GM12878 (cell line): ENCODE measurements at regions not wholly inside any gene's neighbourhood (a gene's known extent, or its start where the extent isn't known, plus 50 kb on each side); places are given as distances from the start of the nearest gene placed in this dataset.

Experiments
- ATAC-seq: fragments of 200-7000 bp; cut with Tn5 transposase; 3 replicates; pipeline ENCODE4 v1.9.1; 2020; ENCODE audit warnings: mild to moderate bottlenecking, moderate library complexity
- BruUV-seq: library from RNA; stranded (reverse); fragments of 400-500 nt; replicated peaks from 2 replicates; lab custom pipeline; 2021; lab: Mats Ljungman, UMichigan
- CTCF ChIA-PET: fragments of 300-600 bp; sonication (Branson Sonifier 250); formaldehyde crosslinking; extraction: SDS; loops from one replicate; lab custom pipeline; 2021; ENCODE audit warnings: inconsistent platforms; lab: Yijun Ruan, JAX
- POLR2A ChIA-PET: fragments of 350-600 bp; formaldehyde crosslinking; extraction: SDS; loops from one replicate; lab custom pipeline; 2021; ENCODE audit warnings: inconsistent platforms; lab: Charles Lee
- RAD21 ChIA-PET: fragments of 300-600 bp; sonication (Branson Sonifier 250); formaldehyde crosslinking; loops from one replicate; lab custom pipeline; 2023; ENCODE audit warnings: antibody characterized with exemption; ENCODE audit not compliant: unreplicated experiment; lab: Charles Lee
- SMC1A ChIA-PET: fragments of 300-600 bp; sonication (Branson Sonifier 250); formaldehyde crosslinking; loops from one replicate; lab custom pipeline; 2023; ENCODE audit not compliant: unreplicated experiment, uncharacterized antibody; lab: Charles Lee
- DNase-seq: peaks from one replicate; pipeline ENCODE4 v3.0.0-alpha.2; 2011; ENCODE audit warnings: low read depth, low spot score
- FAIRE-seq: peaks from 3 replicates; lab custom pipeline; 2011; peaks lifted over from hg19 to GRCh38; lab: Jason Lieb, UNC
- H2AFZ ChIP-seq: 2 replicates; pipeline ENCODE4 v1.6.0; 2011; ENCODE audit warnings: low read depth, low read length, control low read depth; ENCODE audit not compliant: control insufficient read depth
- H3K27ac ChIP-seq: 2 replicates; pipeline ENCODE4 v1.5.1; 2011; ENCODE audit warnings: control low read depth; ENCODE audit not compliant: control insufficient read depth, insufficient read depth
- H3K27me3 ChIP-seq, 2 experiments: replicated peaks in 1 of 2; 2 replicates each; pipeline versions ENCODE4 v1.6.0 to v1.6.1; 2011; ENCODE audit warnings: low read length in 1 of 2; ENCODE audit not compliant: control insufficient read depth in 2 of 2, insufficient read depth in 2 of 2
- H3K36me3 ChIP-seq, 2 experiments: 2 replicates each; pipeline ENCODE4 v1.5.1; 2011; ENCODE audit warnings: low read length in 1 of 2; ENCODE audit not compliant: control insufficient read depth in 2 of 2, insufficient read depth in 2 of 2
- H3K4me1 ChIP-seq: 2 replicates; pipeline ENCODE4 v1.6.1; 2011; ENCODE audit warnings: mild to moderate bottlenecking, low read length, moderate library complexity, mixed read lengths; ENCODE audit not compliant: control insufficient read depth, insufficient read depth
- H3K4me2 ChIP-seq: 2 replicates; pipeline ENCODE4 v1.6.0; 2011; ENCODE audit warnings: control low read depth; ENCODE audit not compliant: control insufficient read depth, insufficient read depth
- H3K4me3 ChIP-seq: fragments of 200-600 bp; sonication (generic); 2 replicates; pipeline ENCODE4 v1.5.1; 2016
- H3K79me2 ChIP-seq: 2 replicates; pipeline ENCODE4 v1.6.0; 2011; ENCODE audit warnings: low read length; ENCODE audit not compliant: control insufficient read depth, insufficient read depth
- H3K9ac ChIP-seq: 2 replicates; pipeline ENCODE4 v1.8.0; 2011; ENCODE audit warnings: low read length, control low read depth, mixed read lengths; ENCODE audit not compliant: control insufficient read depth, insufficient read depth
- H3K9me3 ChIP-seq: replicated peaks from 3 replicates; pipeline ENCODE4 v1.5.1; 2011; ENCODE audit warnings: mild to moderate bottlenecking, low read length; ENCODE audit not compliant: control insufficient read depth, insufficient read depth
- H4K20me1 ChIP-seq: 2 replicates; pipeline ENCODE4 v1.6.0; 2011; ENCODE audit not compliant: control insufficient read depth, insufficient read depth
- EZH2 ChIP-seq: IDR thresholded peaks from 2 replicates; pipeline ENCODE4 v1.6.1; 2012; ENCODE audit warnings: low read depth, mild to moderate bottlenecking, control low read depth, inconsistent platforms, low read length, borderline replicate concordance; ENCODE audit not compliant: control insufficient read depth
- MTA3 ChIP-seq: IDR thresholded peaks from 2 replicates; pipeline ENCODE4 v1.6.1; 2012; ENCODE audit warnings: low read length, inconsistent platforms, borderline replicate concordance
- MYC ChIP-seq: IDR thresholded peaks from 2 replicates; pipeline ENCODE4 v1.6.1; 2011; ENCODE audit warnings: mild to moderate bottlenecking, low read length, moderate library complexity, inconsistent platforms; ENCODE audit not compliant: insufficient read depth, insufficient replicate concordance, insufficient read length, severe bottlenecking
- NBN ChIP-seq: fragments of 450-650 bp; IDR thresholded peaks from 2 replicates; pipeline ENCODE4 v1.6.1; 2016
- NFXL1 ChIP-seq: fragments of 450-650 bp; IDR thresholded peaks from 2 replicates; pipeline ENCODE4 v1.6.1; 2017; ENCODE audit warnings: antibody characterized with exemption, mild to moderate bottlenecking, borderline replicate concordance
- NR2F1 ChIP-seq: fragments of 450-650 bp; conservative IDR thresholded peaks from 2 replicates; pipeline ENCODE4 v1.6.1; 2017; ENCODE audit warnings: mild to moderate bottlenecking
- RAD51 ChIP-seq: fragments of 450-650 bp; IDR thresholded peaks from 2 replicates; pipeline ENCODE4 v1.6.1; 2016; ENCODE audit warnings: moderate library complexity, mild to moderate bottlenecking, inconsistent platforms
- SREBF2 ChIP-seq: IDR thresholded peaks from 2 replicates; pipeline ENCODE4 v1.6.1; 2012; ENCODE audit warnings: mild to moderate bottlenecking, low read length
- SUZ12 ChIP-seq: fragments of 200-600 bp; sonication (generic); IDR thresholded peaks from one replicate; pipeline ENCODE4 v1.6.1; 2018; ENCODE audit warnings: antibody characterized with exemption, mild to moderate bottlenecking; ENCODE audit not compliant: unreplicated experiment
- TARDBP ChIP-seq: IDR thresholded peaks from 2 replicates; pipeline ENCODE4 v1.6.1; 2016; ENCODE audit warnings: borderline replicate concordance
- ZSCAN29 ChIP-seq: fragments of 450-650 bp; IDR thresholded peaks from 2 replicates; pipeline ENCODE4 v1.6.1; 2017; ENCODE audit warnings: mild to moderate bottlenecking, moderate library complexity
- WGBS: methylation state at CpG from one replicate; pipeline ENCODE4 v1.1.6; 2016; ENCODE audit warnings: low lambda C conversion rate; ENCODE audit not compliant: insufficient replicate concordance, insufficient coverage; ENCODE audit errors: missing lambda C conversion rate; 5-methylcytosine and 5-hydroxymethylcytosine counted together
- in situ Hi-C: fragments of 300-500 bp; cut with MboI; formaldehyde crosslinking; loops from 9 replicates; pipeline ENCODE4 v1.14.3; 2018; ENCODE audit warnings: mixed read lengths
- intact Hi-C: fragments of 100-400 bp; cut with micrococcal nuclease; formaldehyde crosslinking; loops from one replicate; pipeline ENCODE4 v1.14.2; 2022; ENCODE audit not compliant: unreplicated experiment
- TF ChIP-seq, protein P1 (sequence below): fragments of 450-650 bp; IDR thresholded peaks from 2 replicates; pipeline ENCODE4 v1.6.1; 2016; ENCODE audit warnings: mild to moderate bottlenecking
- TF ChIP-seq, protein P2 (sequence below): fragments of 450-650 bp; IDR thresholded peaks from 2 replicates; pipeline ENCODE4 v1.6.1; 2014; ENCODE audit warnings: mild to moderate bottlenecking
- TF ChIP-seq, protein P3 (sequence below): fragments of 450-650 bp; IDR thresholded peaks from 2 replicates; pipeline ENCODE4 v1.6.1; 2017; ENCODE audit warnings: mild to moderate bottlenecking

DNA sequence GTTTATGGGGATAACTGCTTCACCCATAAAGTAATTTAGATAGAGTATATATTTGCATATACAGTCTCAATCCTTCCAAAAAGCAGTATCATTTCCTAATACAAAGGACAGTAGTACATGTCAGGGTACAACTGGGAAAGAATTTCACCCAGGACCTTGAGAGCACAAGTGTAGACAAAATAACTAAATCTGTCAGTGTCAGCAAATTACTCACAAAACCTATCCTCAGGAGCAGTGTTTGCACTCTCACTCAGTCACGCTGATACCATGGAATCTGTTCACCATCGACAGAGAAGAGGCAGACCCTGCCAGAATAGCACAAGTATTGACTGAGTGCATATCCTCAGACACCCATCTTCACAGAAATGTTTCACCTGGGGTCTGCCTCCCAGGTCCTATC, 554.7 kb upstream of the PHF14 start:
- H3K79me2 ChIP-seq: no peaks in the 10 kb centered on the region
- RAD21 ChIA-PET: no interaction called here
- no peaks in the 10 kb centered on the region for H3K9me3 ChIP-seq
- in situ Hi-C loops (loop anchor here (10.0 kb wide), 1 partner anchor 2004 kb away; no protein-coding TSS in a partner anchor), intact Hi-C loops (loop anchor here (10.0 kb wide), 1 partner anchor 476 kb away; no protein-coding TSS in a partner anchor)
- no TSS peak for BruUV-seq
- H2AFZ ChIP-seq: no peak overlapping the region
- H3K27ac ChIP-seq: no peak overlapping the region
- DNase-seq (no peak), ATAC-seq (no peak), FAIRE-seq (no peak)
- no peak overlapping the region for H3K4me2 ChIP-seq
- H3K9ac ChIP-seq: no peak overlapping the region
- 32% methylated on average over 2 of the region's 2 CpGs for WGBS
- POLR2A ChIA-PET: no interaction called here
- SMC1A ChIA-PET: no interaction called here
- H3K36me3 ChIP-seq: no peaks in the 10 kb centered on the region
- no peaks in the 10 kb centered on the region for H3K27me3 ChIP-seq
- TF ChIP-seq, protein P1, sequence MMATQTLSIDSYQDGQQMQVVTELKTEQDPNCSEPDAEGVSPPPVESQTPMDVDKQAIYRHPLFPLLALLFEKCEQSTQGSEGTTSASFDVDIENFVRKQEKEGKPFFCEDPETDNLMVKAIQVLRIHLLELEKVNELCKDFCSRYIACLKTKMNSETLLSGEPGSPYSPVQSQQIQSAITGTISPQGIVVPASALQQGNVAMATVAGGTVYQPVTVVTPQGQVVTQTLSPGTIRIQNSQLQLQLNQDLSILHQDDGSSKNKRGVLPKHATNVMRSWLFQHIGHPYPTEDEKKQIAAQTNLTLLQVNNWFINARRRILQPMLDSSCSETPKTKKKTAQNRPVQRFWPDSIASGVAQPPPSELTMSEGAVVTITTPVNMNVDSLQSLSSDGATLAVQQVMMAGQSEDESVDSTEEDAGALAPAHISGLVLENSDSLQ: no peak
- no peak for TF ChIP-seq NFXL1
- TF ChIP-seq, protein P2, sequence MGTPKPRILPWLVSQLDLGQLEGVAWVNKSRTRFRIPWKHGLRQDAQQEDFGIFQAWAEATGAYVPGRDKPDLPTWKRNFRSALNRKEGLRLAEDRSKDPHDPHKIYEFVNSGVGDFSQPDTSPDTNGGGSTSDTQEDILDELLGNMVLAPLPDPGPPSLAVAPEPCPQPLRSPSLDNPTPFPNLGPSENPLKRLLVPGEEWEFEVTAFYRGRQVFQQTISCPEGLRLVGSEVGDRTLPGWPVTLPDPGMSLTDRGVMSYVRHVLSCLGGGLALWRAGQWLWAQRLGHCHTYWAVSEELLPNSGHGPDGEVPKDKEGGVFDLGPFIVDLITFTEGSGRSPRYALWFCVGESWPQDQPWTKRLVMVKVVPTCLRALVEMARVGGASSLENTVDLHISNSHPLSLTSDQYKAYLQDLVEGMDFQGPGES: no peak
- TF ChIP-seq, protein P3, sequence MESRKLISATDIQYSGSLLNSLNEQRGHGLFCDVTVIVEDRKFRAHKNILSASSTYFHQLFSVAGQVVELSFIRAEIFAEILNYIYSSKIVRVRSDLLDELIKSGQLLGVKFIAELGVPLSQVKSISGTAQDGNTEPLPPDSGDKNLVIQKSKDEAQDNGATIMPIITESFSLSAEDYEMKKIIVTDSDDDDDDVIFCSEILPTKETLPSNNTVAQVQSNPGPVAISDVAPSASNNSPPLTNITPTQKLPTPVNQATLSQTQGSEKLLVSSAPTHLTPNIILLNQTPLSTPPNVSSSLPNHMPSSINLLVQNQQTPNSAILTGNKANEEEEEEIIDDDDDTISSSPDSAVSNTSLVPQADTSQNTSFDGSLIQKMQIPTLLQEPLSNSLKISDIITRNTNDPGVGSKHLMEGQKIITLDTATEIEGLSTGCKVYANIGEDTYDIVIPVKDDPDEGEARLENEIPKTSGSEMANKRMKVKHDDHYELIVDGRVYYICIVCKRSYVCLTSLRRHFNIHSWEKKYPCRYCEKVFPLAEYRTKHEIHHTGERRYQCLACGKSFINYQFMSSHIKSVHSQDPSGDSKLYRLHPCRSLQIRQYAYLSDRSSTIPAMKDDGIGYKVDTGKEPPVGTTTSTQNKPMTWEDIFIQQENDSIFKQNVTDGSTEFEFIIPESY: no peak
- no peak for TF ChIP-seq RAD51
- no peak for TF ChIP-seq EZH2
- TF ChIP-seq MYC: no peak
- TF ChIP-seq NR2F1: no peak
- no peak for TF ChIP-seq SUZ12
- TF ChIP-seq SREBF2: no peak
- TF ChIP-seq MTA3: no peak
- no peak for TF ChIP-seq TARDBP
- TF ChIP-seq ZSCAN29: no peak
- no peak for TF ChIP-seq NBN
- H3K4me1 ChIP-seq: no peaks in the 10 kb centered on the region
- no peaks in the 10 kb centered on the region for H4K20me1 ChIP-seq
- CTCF ChIA-PET: no interaction called here
- H3K4me3 ChIP-seq: no peak overlapping the region
